GM23338 (cell line): ENCODE measurements at regions not wholly inside any gene's neighbourhood (a gene's known extent, or its start where the extent isn't known, plus 50 kb on each side); places are given as distances from the start of the nearest gene placed in this dataset.

Experiments
- EZH2phosphoT487 ChIP-seq: fragments of 200-600 bp; sonication (generic); IDR thresholded peaks from one replicate; pipeline ENCODE4 v1.8.1; 2018; ENCODE audit warnings: antibody characterized with exemption; ENCODE audit not compliant: unreplicated experiment
- TF ChIP-seq, protein P1 (sequence below), 2 experiments: fragments of 200-600 bp in 1 of 2; sonication (generic) in 1 of 2; conservative IDR thresholded peaks; 2 replicates each; pipeline versions ENCODE4 v1.5.1 to v1.6.1; 2016 to 2017; ENCODE audit warnings: antibody characterized with exemption in 2 of 2, low read depth in 2 of 2, mild to moderate bottlenecking in 2 of 2, moderate library complexity in 1 of 2

DNA sequence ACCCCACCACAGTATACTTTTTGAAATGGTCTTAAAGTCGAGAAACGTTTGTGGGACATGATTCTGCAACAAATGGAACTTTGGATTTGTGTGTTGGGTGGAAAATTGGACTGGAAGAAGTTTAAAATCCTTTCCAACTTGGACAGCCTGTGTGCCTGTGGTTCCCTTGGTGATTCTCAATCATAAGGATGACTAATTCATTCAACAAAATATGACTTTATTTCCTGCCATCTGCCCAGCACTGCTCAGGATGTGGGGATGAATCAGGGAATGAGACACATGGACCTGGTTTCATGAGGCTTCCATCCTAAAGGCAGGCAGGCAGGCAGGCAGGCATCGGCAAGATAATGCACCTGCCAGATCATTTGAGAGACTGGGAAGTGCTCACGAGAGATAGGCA, 57.3 kb upstream of the TMEM132D start:
- TF ChIP-seq EZH2phosphoT487, result no peak
- TF ChIP-seq, protein P1, sequence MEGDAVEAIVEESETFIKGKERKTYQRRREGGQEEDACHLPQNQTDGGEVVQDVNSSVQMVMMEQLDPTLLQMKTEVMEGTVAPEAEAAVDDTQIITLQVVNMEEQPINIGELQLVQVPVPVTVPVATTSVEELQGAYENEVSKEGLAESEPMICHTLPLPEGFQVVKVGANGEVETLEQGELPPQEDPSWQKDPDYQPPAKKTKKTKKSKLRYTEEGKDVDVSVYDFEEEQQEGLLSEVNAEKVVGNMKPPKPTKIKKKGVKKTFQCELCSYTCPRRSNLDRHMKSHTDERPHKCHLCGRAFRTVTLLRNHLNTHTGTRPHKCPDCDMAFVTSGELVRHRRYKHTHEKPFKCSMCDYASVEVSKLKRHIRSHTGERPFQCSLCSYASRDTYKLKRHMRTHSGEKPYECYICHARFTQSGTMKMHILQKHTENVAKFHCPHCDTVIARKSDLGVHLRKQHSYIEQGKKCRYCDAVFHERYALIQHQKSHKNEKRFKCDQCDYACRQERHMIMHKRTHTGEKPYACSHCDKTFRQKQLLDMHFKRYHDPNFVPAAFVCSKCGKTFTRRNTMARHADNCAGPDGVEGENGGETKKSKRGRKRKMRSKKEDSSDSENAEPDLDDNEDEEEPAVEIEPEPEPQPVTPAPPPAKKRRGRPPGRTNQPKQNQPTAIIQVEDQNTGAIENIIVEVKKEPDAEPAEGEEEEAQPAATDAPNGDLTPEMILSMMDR (conservative IDR thresholded peaks at IDR 0.05; ENCODE audit: low read depth in 2 of 2), result no peak
